ENCODE measurements at regions not wholly inside any gene's neighbourhood (a gene's known extent, or its start where the extent isn't known, plus 50 kb on each side); places are given as distances from the start of the nearest gene placed in this dataset.
"Not testable (repeated sequence)": the region's sequence is repeated elsewhere in the genome, so short reads cannot be mapped to it uniquely, and the experiment has no call there.

GRCh38 chr6:37078814-37079213 is 73.4 kb downstream of the FGD2 start:
- DNase-seq, result no peak

GRCh38 chr6:37081042-37081607 is 75.7 kb downstream of the FGD2 start:
- no peak for DNase-seq

- no peak for DNase-seq
Observed at GRCh38 chr6:37082390-37083130, 77.1 kb downstream of the FGD2 start.

GRCh38 chr6:37083243-37084138 is 78.0 kb downstream of the FGD2 start:
- DNase-seq, result no peak

GRCh38 chr6:37084665-37085064 is 79.2 kb downstream of the FGD2 start:
- not testable (repeated sequence) for DNase-seq

GRCh38 chr6:37085198-37085597 is 79.7 kb downstream of the FGD2 start:
- DNase-seq, result no peak

GRCh38 chr6:37088897-37089296 is 81.1 kb upstream of the PIM1 start:
- DNase-seq, result no peak

GRCh38 chr6:37089783-37090182 is 80.2 kb upstream of the PIM1 start:
- no peak for DNase-seq

- not testable (repeated sequence) for DNase-seq
Observed at GRCh38 chr6:37091104-37091503, 78.8 kb upstream of the PIM1 start.

- DNase-seq, result not testable (repeated sequence)
Observed at GRCh38 chr6:37091586-37091985, 78.4 kb upstream of the PIM1 start.

- DNase-seq, result no peak
Observed at GRCh38 chr6:37092923-37093727, 76.8 kb upstream of the PIM1 start.

- no peak for DNase-seq
Observed at GRCh38 chr6:37093728-37094069, 76.3 kb upstream of the PIM1 start.

- DNase-seq, result no peak
Observed at GRCh38 chr6:37095997-37096396, 74.0 kb upstream of the PIM1 start.

GRCh38 chr6:37097335-37097734 is 72.6 kb upstream of the PIM1 start:
- DNase-seq, result no peak

- DNase-seq, result no peak
Observed at GRCh38 chr6:37099442-37099841, 70.5 kb upstream of the PIM1 start.

GRCh38 chr6:37100745-37101144 is 69.2 kb upstream of the PIM1 start:
- DNase-seq, result no peak

GRCh38 chr6:37101991-37102298 is 68.0 kb upstream of the PIM1 start:
- no peak for DNase-seq

- peak; percentile 97 for DNase-seq
Observed at GRCh38 chr6:37102299-37103168, 67.4 kb upstream of the PIM1 start.

GRCh38 chr6:37103169-37104039 is 66.5 kb upstream of the PIM1 start:
- peak; percentile 88 for DNase-seq

- peak; percentile 24 for DNase-seq
Observed at GRCh38 chr6:37104824-37105147, 65.2 kb upstream of the PIM1 start.

Data from eye (tissue), 1 donor.